ENCODE measurements at regions not wholly inside any gene's neighbourhood (a gene's known extent, or its start where the extent isn't known, plus 50 kb on each side); places are given as distances from the start of the nearest gene placed in this dataset.
"Not testable (repeated sequence)": the region's sequence is repeated elsewhere in the genome, so short reads cannot be mapped to it uniquely, and the experiment has no call there.

DNA sequence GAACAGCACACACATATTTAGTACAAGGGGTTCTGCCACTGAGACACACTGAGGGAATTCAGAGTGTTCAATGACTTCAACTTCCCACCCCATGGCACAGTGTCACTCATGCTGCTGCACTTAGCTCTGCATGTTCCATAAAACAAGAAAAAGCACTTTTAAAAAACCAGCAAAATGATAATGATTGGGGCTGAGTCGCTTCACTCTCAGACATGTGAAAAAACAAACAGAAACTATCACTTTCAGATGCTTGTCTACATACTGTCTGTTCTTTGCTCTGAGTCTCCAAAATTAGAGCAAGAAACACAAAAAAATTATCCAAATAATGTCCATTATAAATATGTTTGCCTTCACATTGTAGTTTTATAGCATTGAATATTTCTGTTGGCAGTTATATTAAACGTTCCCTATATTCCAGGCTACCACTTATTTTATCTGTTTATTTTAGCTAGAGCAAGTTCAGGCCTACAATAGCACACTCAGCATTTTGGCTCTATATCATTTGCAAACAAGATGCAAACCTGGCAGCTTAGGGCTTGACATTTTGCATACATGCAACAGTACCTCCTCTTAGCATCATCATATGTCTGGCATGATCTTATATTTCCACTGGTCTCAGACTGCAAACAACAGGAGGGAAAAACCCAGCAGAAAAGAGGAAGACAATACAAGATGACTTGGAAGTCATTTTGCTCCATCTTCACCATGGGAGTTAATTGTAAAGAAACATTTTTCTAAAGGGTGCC, 398.8 kb downstream of the HACE1 start:
- Histone ChIP-seq H3K27me3 (no peaks in the 10 kb centered on the region), H3K9me3 (ENCODE audit: low read depth) (no peaks in the 10 kb centered on the region), H3K4me3 (no peak overlapping the region), H3K27ac (no peak overlapping the region), H3K36me3 (no peaks in the 10 kb centered on the region), H3K4me1 (ENCODE audit: low read depth) (peaks cover 20% of the 10 kb centered on the region)
- TF ChIP-seq, protein P1, sequence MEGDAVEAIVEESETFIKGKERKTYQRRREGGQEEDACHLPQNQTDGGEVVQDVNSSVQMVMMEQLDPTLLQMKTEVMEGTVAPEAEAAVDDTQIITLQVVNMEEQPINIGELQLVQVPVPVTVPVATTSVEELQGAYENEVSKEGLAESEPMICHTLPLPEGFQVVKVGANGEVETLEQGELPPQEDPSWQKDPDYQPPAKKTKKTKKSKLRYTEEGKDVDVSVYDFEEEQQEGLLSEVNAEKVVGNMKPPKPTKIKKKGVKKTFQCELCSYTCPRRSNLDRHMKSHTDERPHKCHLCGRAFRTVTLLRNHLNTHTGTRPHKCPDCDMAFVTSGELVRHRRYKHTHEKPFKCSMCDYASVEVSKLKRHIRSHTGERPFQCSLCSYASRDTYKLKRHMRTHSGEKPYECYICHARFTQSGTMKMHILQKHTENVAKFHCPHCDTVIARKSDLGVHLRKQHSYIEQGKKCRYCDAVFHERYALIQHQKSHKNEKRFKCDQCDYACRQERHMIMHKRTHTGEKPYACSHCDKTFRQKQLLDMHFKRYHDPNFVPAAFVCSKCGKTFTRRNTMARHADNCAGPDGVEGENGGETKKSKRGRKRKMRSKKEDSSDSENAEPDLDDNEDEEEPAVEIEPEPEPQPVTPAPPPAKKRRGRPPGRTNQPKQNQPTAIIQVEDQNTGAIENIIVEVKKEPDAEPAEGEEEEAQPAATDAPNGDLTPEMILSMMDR (IDR thresholded peaks at IDR 0.05; ENCODE audit: low read depth, low read length): no peak
- no peak for DNase-seq (ENCODE audit: low read depth in 1 of 2, low spot score in 1 of 2)

DNA sequence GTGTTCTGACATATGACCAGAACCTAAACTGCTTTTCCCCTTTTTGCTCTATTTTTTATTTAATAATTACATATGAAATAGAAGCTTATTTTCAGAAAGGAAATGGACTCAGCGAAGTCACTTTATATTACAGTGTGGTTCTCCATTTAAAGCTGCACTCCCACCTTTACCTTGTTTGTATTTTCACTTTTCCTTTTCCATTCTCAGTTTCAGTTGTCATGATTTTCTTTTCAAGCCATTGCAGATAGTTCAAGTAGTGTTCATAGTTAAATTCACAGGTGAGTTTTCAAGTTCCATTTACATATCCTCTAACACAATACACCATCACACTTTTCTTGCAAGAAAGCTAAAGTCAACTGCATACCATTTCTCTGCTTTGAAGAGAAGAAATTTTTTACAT, 400.2 kb downstream of the HACE1 start:
- no peaks in the 10 kb centered on the region for H3K36me3 ChIP-seq
- no peak overlapping the region for H3K27ac ChIP-seq
- no peak overlapping the region for H3K4me3 ChIP-seq
- no peak for DNase-seq (ENCODE audit: low read depth in 1 of 2, low spot score in 1 of 2)
- H3K4me1 ChIP-seq (ENCODE audit: low read depth): peaks cover 20% of the 10 kb centered on the region
- H3K27me3 ChIP-seq: no peaks in the 10 kb centered on the region
- TF ChIP-seq, protein P1 (IDR thresholded peaks at IDR 0.05; ENCODE audit: low read depth, low read length): no peak
- H3K9me3 ChIP-seq (ENCODE audit: low read depth): no peaks in the 10 kb centered on the region

DNA sequence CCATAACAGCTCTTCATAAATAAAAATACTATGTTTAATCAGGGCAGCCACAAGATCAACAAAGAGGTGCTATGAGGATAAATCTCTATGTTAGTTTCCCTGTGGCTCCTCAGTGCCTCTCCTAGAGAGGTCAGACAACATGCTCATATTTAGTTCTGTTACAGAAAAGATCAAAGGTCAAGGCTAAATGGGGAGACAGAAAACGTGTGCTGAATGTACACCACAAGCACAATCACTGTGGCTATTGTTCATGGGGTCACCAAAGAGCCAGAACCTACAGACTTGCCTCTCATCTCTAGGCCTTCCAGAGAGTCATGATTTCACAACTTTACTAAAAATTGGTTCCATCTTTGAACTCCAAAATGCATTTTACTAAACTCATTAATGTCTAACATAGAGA, 409.8 kb downstream of the HACE1 start:
- Histone ChIP-seq H3K27ac (no peak overlapping the region), H3K27me3 (no peaks in the 10 kb centered on the region), H3K36me3 (no peaks in the 10 kb centered on the region), H3K9me3 (ENCODE audit: low read depth) (no peaks in the 10 kb centered on the region), H3K4me1 (ENCODE audit: low read depth) (no peaks in the 10 kb centered on the region), H3K4me3 (no peak overlapping the region)
- no peak for DNase-seq (ENCODE audit: low read depth in 1 of 2, low spot score in 1 of 2)
- TF ChIP-seq, protein P1 (IDR thresholded peaks at IDR 0.05; ENCODE audit: low read depth, low read length): no peak

DNA sequence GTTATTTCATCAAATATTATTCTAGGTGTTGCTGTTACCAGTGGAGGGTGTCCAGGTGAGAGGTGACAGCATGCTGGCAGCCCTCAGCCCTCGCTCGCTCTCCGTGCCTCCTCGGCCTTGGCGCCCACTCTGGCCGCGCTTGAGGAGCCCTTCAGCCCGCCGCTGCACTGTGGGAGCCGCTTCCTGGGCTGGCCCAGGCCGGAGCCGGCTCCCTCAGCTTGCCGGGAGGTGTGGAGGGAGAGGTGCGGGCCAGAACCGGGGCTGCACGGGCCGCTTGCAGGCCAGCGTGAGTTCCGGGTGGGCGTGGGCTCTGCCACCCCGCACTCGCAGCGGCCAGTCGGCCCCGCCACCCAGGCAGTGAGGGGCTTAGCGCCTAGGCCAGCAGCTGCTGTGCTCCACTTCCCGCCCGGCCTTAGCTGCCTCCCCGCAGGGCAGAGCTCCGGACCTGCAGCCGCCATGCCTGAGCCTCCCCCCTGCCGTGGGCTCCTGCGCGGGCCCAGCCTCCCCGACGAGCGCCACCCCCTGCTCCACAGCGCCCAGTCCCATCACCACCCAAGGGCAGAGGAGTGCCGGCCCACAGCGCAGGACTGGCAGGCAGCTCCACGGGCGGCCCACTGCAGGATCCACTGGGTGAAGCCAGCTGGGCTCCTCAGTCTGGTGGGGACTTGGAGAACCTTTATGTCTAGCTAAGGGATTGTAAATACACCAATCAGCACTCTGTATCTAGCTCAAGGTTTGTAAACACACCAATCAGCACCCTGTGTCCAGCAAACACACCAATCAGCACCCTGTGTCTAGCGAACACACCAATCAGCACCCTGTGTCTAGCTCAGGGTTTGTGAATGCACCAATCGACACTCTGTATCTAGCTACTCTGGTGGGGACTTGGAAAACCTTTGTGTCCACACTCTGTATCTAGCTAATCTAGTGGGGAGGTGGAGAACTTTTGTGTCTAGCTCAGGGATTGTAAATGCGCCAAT, 413.3 kb downstream of the HACE1 start:
- not testable (repeated sequence) for H3K36me3 ChIP-seq; H3K27ac ChIP-seq; H3K9me3 ChIP-seq (ENCODE audit: low read depth); DNase-seq (ENCODE audit: low read depth in 1 of 2, low spot score in 1 of 2); H3K4me3 ChIP-seq; H3K4me1 ChIP-seq (ENCODE audit: low read depth); H3K27me3 ChIP-seq

DNA sequence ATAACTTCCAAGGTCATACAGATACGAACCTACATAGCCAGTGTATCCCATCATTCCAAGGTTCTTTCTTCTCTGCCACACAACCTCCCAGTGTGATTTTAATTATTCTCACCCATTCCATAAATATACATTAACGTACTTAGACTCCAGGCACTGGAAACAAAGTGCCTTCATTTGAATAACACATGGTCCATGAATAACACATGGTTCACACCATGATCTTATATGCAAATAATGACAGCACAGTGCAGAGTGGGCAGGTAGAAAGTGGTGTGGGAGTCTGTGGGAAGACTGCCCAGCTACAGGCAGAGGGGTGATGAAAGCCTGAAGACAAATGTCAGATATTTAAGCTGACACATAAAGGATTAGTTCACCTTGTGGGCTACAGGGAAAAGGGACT, 425.2 kb downstream of the HACE1 start:
- H3K4me1 ChIP-seq (ENCODE audit: low read depth): peaks cover 4% of the 10 kb centered on the region
- H3K9me3 ChIP-seq (ENCODE audit: low read depth): no peaks in the 10 kb centered on the region
- TF ChIP-seq, protein P1 (IDR thresholded peaks at IDR 0.05; ENCODE audit: low read depth, low read length): no peak
- H3K4me3 ChIP-seq: no peak overlapping the region
- DNase-seq (ENCODE audit: low read depth in 1 of 2, low spot score in 1 of 2): peak in 1 of 2 donors; percentile 2
- H3K27ac ChIP-seq: no peak overlapping the region
- H3K36me3 ChIP-seq: no peaks in the 10 kb centered on the region
- H3K27me3 ChIP-seq: no peaks in the 10 kb centered on the region

DNA sequence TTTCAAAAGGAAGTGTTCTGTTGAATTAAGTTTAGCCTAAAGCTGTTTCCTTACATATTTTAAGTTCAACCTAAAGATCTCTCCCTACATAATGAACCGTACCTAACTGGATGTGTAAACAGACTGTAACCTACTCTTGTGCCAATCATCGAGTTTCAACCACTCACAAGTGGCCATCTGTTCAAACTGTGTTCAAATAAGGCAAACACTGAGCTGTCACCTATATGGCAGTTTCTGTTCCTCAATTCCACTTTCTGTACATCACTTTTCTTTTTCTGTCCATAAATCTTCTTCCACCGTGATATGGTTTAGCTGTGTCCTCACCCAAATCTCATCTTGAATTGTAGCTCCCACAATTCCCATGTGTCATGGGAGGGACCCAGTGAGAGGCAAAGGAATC, 428.6 kb downstream of the HACE1 start:
- no peaks in the 10 kb centered on the region for H3K36me3 ChIP-seq
- H3K4me1 ChIP-seq (ENCODE audit: low read depth): peaks cover 4% of the 10 kb centered on the region
- H3K4me3 ChIP-seq: no peak overlapping the region
- no peaks in the 10 kb centered on the region for H3K27me3 ChIP-seq
- H3K9me3 ChIP-seq (ENCODE audit: low read depth): no peaks in the 10 kb centered on the region
- TF ChIP-seq, protein P1 (IDR thresholded peaks at IDR 0.05; ENCODE audit: low read depth, low read length): no peak
- no peak for DNase-seq (ENCODE audit: low read depth in 1 of 2, low spot score in 1 of 2)
- no peak overlapping the region for H3K27ac ChIP-seq
